ENCODE measurements at regions not wholly inside any gene's neighbourhood (a gene's known extent, or its start where the extent isn't known, plus 50 kb on each side); places are given as distances from the start of the nearest gene placed in this dataset.
"Not testable (repeated sequence)": the region's sequence is repeated elsewhere in the genome, so short reads cannot be mapped to it uniquely, and the experiment has no call there.

GRCh38 chr1:169027607-169028320 is 78.7 kb upstream of the ATP1B1 start:
- TF ChIP-seq ZNF274 (IDR thresholded peaks at IDR 0.05; ENCODE audit: low read depth, low read length) = no peak
- H3K4me3 ChIP-seq (ENCODE audit: low read length) = peak overlapping the region; percentile 46; the same call in 1 of the 2 replicates

- H3K4me3 ChIP-seq (ENCODE audit: low read length) = no peak overlapping the region
- no peak for TF ChIP-seq ZNF274 (IDR thresholded peaks at IDR 0.05; ENCODE audit: low read depth, low read length)
Measured at GRCh38 chr1:169031566-169032224, 74.8 kb upstream of the ATP1B1 start.

GRCh38 chr1:169041366-169041765 is 65.1 kb upstream of the ATP1B1 start:
- no peak overlapping the region for H3K4me3 ChIP-seq (ENCODE audit: low read length)
- no peak for TF ChIP-seq ZNF274 (IDR thresholded peaks at IDR 0.05; ENCODE audit: low read depth, low read length)

GRCh38 chr1:169042377-169042776 is 64.1 kb upstream of the ATP1B1 start:
- TF ChIP-seq ZNF274 (IDR thresholded peaks at IDR 0.05; ENCODE audit: low read depth, low read length) = no peak

GRCh38 chr1:169043823-169044222 is 62.7 kb upstream of the ATP1B1 start:
- peak overlapping the region; percentile 17; the same call in 1 of the 2 replicates for H3K4me3 ChIP-seq (ENCODE audit: low read length)
- no peak for TF ChIP-seq ZNF274 (IDR thresholded peaks at IDR 0.05; ENCODE audit: low read depth, low read length)

More at GRCh38 chr1:169042377-169042776, 64.1 kb upstream of the ATP1B1 start:
- no peak overlapping the region for H3K4me3 ChIP-seq (ENCODE audit: low read length)

GRCh38 chr1:169044296-169044695 is 62.2 kb upstream of the ATP1B1 start:
- H3K4me3 ChIP-seq (ENCODE audit: low read length) = peak overlapping the region; percentile 17; the same call in 1 of the 2 replicates
- no peak for TF ChIP-seq ZNF274 (IDR thresholded peaks at IDR 0.05; ENCODE audit: low read depth, low read length)

GRCh38 chr1:169044971-169045370 is 61.5 kb upstream of the ATP1B1 start:
- no peak overlapping the region for H3K4me3 ChIP-seq (ENCODE audit: low read length)
- TF ChIP-seq ZNF274 (IDR thresholded peaks at IDR 0.05; ENCODE audit: low read depth, low read length) = no peak

GRCh38 chr1:169046671-169047070 is 59.8 kb upstream of the ATP1B1 start:
- TF ChIP-seq ZNF274 (IDR thresholded peaks at IDR 0.05; ENCODE audit: low read depth, low read length) = no peak

GRCh38 chr1:169047074-169047473 is 59.4 kb upstream of the ATP1B1 start:
- TF ChIP-seq ZNF274 (IDR thresholded peaks at IDR 0.05; ENCODE audit: low read depth, low read length) = no peak
- H3K4me3 ChIP-seq (ENCODE audit: low read length) = no peak overlapping the region

More at GRCh38 chr1:169046671-169047070, 59.8 kb upstream of the ATP1B1 start:
- H3K4me3 ChIP-seq (ENCODE audit: low read length) = no peak overlapping the region

GRCh38 chr1:169048043-169048442 is 58.4 kb upstream of the ATP1B1 start:
- TF ChIP-seq ZNF274 (IDR thresholded peaks at IDR 0.05; ENCODE audit: low read depth, low read length) = no peak
- no peak overlapping the region for H3K4me3 ChIP-seq (ENCODE audit: low read length)

- H3K4me3 ChIP-seq (ENCODE audit: low read length) = no peak overlapping the region
- TF ChIP-seq ZNF274 (IDR thresholded peaks at IDR 0.05; ENCODE audit: low read depth, low read length) = no peak
Measured at GRCh38 chr1:169049258-169049938, 57.1 kb upstream of the ATP1B1 start.

GRCh38 chr1:169051171-169051570 is 55.3 kb upstream of the ATP1B1 start:
- H3K4me3 ChIP-seq (ENCODE audit: low read length) = no peak overlapping the region
- no peak for TF ChIP-seq ZNF274 (IDR thresholded peaks at IDR 0.05; ENCODE audit: low read depth, low read length)

- H3K4me3 ChIP-seq (ENCODE audit: low read length) = not testable (repeated sequence)
Measured at GRCh38 chr1:169052171-169052570, 54.3 kb upstream of the ATP1B1 start.

GRCh38 chr1:169052727-169053126 is 53.8 kb upstream of the ATP1B1 start:
- no peak overlapping the region; the same call in 1 of the 2 replicates for H3K4me3 ChIP-seq (ENCODE audit: low read length)
- TF ChIP-seq ZNF274 (IDR thresholded peaks at IDR 0.05; ENCODE audit: low read depth, low read length) = no peak

GRCh38 chr1:169053196-169053595 is 53.3 kb upstream of the ATP1B1 start:
- no peak for TF ChIP-seq ZNF274 (IDR thresholded peaks at IDR 0.05; ENCODE audit: low read depth, low read length)
- H3K4me3 ChIP-seq (ENCODE audit: low read length) = no peak overlapping the region
